ENCODE measurements at regions not wholly inside any gene's neighbourhood (a gene's known extent, or its start where the extent isn't known, plus 50 kb on each side); places are given as distances from the start of the nearest gene placed in this dataset.

GRCh38 chr18:31232013-31232412 is 69.4 kb upstream of the DSC1 start:
- TF ChIP-seq CTCF (IDR thresholded peaks at IDR 0.05) (no peak), POLR2A (IDR thresholded peaks at IDR 0.05) (no peak)

Data from prostate gland (tissue), 2 donors.